Neuronal stem cell (in vitro differentiated cells): ENCODE measurements at regions not wholly inside any gene's neighbourhood (a gene's known extent, or its start where the extent isn't known, plus 50 kb on each side); places are given as distances from the start of the nearest gene placed in this dataset.

Experiments used
- DNase-seq: peaks from one replicate; pipeline ENCODE4 v3.0.0-alpha.2; 2013; ENCODE audit warnings: low spot score
- H2AFZ ChIP-seq: one replicate; pipeline ENCODE4 v1.6.1; 2013; ENCODE audit warnings: mild to moderate bottlenecking, low read length, inconsistent platforms
- H2AK5ac ChIP-seq: 2 replicates; pipeline ENCODE4 v1.6.1; 2013; ENCODE audit warnings: low read depth, mild to moderate bottlenecking, inconsistent platforms, low read length, moderate library complexity, mixed read lengths
- H2BK120ac ChIP-seq: 2 replicates; pipeline ENCODE4 v1.6.1; 2013; ENCODE audit warnings: low read depth, mild to moderate bottlenecking, inconsistent platforms, low read length, moderate library complexity, mixed read lengths
- H2BK12ac ChIP-seq: one replicate; pipeline ENCODE4 v1.6.1; 2013; ENCODE audit warnings: low read length, inconsistent platforms
- H2BK15ac ChIP-seq: 2 replicates; pipeline ENCODE4 v1.6.1; 2013; ENCODE audit warnings: mild to moderate bottlenecking, low read length, inconsistent platforms, mixed read lengths
- H2BK5ac ChIP-seq: one replicate; pipeline ENCODE4 v1.6.1; 2013; ENCODE audit warnings: inconsistent platforms, mild to moderate bottlenecking, low read length, moderate library complexity
- H3K14ac ChIP-seq: one replicate; pipeline ENCODE4 v1.6.1; 2013; ENCODE audit warnings: low read length, inconsistent platforms
- H3K18ac ChIP-seq: 2 replicates; pipeline ENCODE4 v1.6.1; 2013; ENCODE audit warnings: low read length, inconsistent platforms
- H3K23ac ChIP-seq: 2 replicates; pipeline ENCODE4 v1.6.1; 2013; ENCODE audit warnings: low read depth, mild to moderate bottlenecking, mixed read lengths, low read length, inconsistent platforms; ENCODE audit not compliant: poor library complexity
- H3K27ac ChIP-seq: replicated peaks from 3 replicates; pipeline ENCODE4 v1.5.1; 2013; ENCODE audit warnings: low read length, inconsistent platforms
- H3K27me3 ChIP-seq, 3 experiments: 2 replicates each; pipeline ENCODE4 v1.6.1; 2013; ENCODE audit warnings: low read length in 3 of 3, mild to moderate bottlenecking in 2 of 3, inconsistent platforms in 1 of 3, low read depth in 1 of 3, mixed read lengths in 1 of 3, moderate library complexity in 1 of 3; ENCODE audit not compliant: control insufficient read depth in 3 of 3, insufficient read depth in 3 of 3
- H3K36me3 ChIP-seq, 2 donors: replicated peaks in 1 of 2; 2 replicates each; pipeline ENCODE4 v1.6.1; 2013; ENCODE audit warnings: low read length in 2 of 2; ENCODE audit not compliant: control insufficient read depth in 2 of 2, insufficient read depth in 2 of 2
- H3K4ac ChIP-seq: 2 replicates; pipeline ENCODE4 v1.6.1; 2013; ENCODE audit warnings: inconsistent platforms, mild to moderate bottlenecking, low read length, moderate library complexity
- H3K4me1 ChIP-seq, 2 donors: 1 replicate in 1 of 2; 2 replicates in 1 of 2; pipeline ENCODE4 v1.6.1; 2013; ENCODE audit warnings: low read length in 2 of 2, low read depth in 1 of 2; ENCODE audit not compliant: control insufficient read depth in 2 of 2, insufficient read depth in 1 of 2
- H3K4me2 ChIP-seq: one replicate; pipeline ENCODE4 v1.6.1; 2013; ENCODE audit warnings: mild to moderate bottlenecking, low read length, inconsistent platforms; ENCODE audit not compliant: insufficient read depth, poor library complexity, severe bottlenecking
- H3K4me3 ChIP-seq, 2 donors: 2 replicates each; pipeline ENCODE4 v1.5.1; 2013; ENCODE audit warnings: low read length in 2 of 2, mild to moderate bottlenecking in 2 of 2, inconsistent platforms in 1 of 2, moderate library complexity in 1 of 2
- H3K79me1 ChIP-seq: one replicate; pipeline ENCODE4 v1.6.1; 2013; ENCODE audit warnings: low read depth, mild to moderate bottlenecking, inconsistent platforms, low read length, moderate library complexity
- H3K9ac ChIP-seq: one replicate; pipeline ENCODE4 v1.6.1; 2013; ENCODE audit warnings: mild to moderate bottlenecking, low read depth, low read length, inconsistent platforms; ENCODE audit not compliant: poor library complexity
- H3K9me3 ChIP-seq, 2 donors: replicated peaks in 1 of 2; 2 replicates each; pipeline versions ENCODE3 to v1.6.1; 2013; ENCODE audit warnings: low read length in 2 of 2, mild to moderate bottlenecking in 2 of 2, inconsistent platforms in 1 of 2, low read depth in 1 of 2, mixed read lengths in 1 of 2, moderate library complexity in 1 of 2; ENCODE audit not compliant: control insufficient read depth in 2 of 2, insufficient read depth in 1 of 2
- H4K8ac ChIP-seq: one replicate; pipeline ENCODE4 v1.6.1; 2013; ENCODE audit warnings: low read depth, mild to moderate bottlenecking, inconsistent platforms, low read length, moderate library complexity
- H4K91ac ChIP-seq: one replicate; pipeline ENCODE4 v1.6.1; 2013; ENCODE audit warnings: low read length, low read depth, mild to moderate bottlenecking, inconsistent platforms; ENCODE audit not compliant: poor library complexity
- WGBS, 2 donors: extraction: QIAGEN DNeasy Blood & Tissue Kit; methylation state at CpG; one replicate each; pipeline ENCODE4 v1.1.7; 2013; ENCODE audit warnings: missing lambda C conversion rate in 2 of 2, mixed read lengths in 1 of 2; ENCODE audit not compliant: insufficient read length in 2 of 2, insufficient replicate concordance in 1 of 2; ENCODE audit errors: extremely low coverage in 2 of 2; 5-methylcytosine and 5-hydroxymethylcytosine counted together

DNA sequence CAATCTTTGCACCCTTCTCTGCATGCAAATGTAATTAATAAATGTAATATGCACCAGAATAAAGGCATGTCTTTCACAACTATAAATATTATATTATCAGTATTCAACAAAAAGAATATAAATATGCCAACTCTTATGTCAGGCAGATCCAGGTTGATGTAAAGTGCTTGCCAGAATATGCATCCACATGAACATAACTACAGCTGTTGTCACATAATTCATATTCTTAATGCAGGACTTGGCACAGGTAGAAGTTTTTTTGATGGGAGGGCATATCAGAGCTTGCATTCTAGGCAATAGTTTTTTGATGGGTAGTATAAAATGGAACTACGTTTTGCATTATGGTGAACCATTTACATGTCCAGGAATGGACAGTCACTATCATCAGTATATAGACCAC is 544.3 kb downstream of the ZNF804A start:
- Histone ChIP-seq H2AK5ac (no peak overlapping the region), H3K9me3 (no peaks in the 10 kb centered on the region), H3K18ac (no peak overlapping the region), H4K91ac (no peak overlapping the region), H3K36me3 (no peaks in the 10 kb centered on the region), H3K27ac (no peak overlapping the region), H3K4me1 (no peaks in the 10 kb centered on the region), H3K23ac (no peak overlapping the region), H3K14ac (no peak overlapping the region), H2BK15ac (no peak overlapping the region), H2BK120ac (no peak overlapping the region), H3K4me2 (no peak overlapping the region), H3K27me3 (no peaks in the 10 kb centered on the region), H3K79me1 (no peaks in the 10 kb centered on the region), H4K8ac (no peak overlapping the region), H2AFZ (no peak overlapping the region), H3K4me3 (no peak overlapping the region), H3K4ac (no peak overlapping the region), H2BK5ac (no peak overlapping the region), H3K9ac (no peak overlapping the region), H2BK12ac (no peak overlapping the region)
- no CpG with 5 or more reads among the region's 1 CpG for WGBS, 2 donors
- DNase-seq = no peak

- H3K9ac ChIP-seq = no peak overlapping the region
- no peak overlapping the region for H3K4me3 ChIP-seq
- no peaks in the 10 kb centered on the region for H3K36me3 ChIP-seq
- no peaks in the 10 kb centered on the region for H3K4me1 ChIP-seq
- peak overlapping the region; percentile 84 for H3K4ac ChIP-seq
- no peak overlapping the region for H2BK5ac ChIP-seq
- no peaks in the 10 kb centered on the region for H3K27me3 ChIP-seq
- no peak overlapping the region for H2AFZ ChIP-seq
- no peak overlapping the region for H4K91ac ChIP-seq
- H3K23ac ChIP-seq = no peak overlapping the region
- H2BK120ac ChIP-seq = no peak overlapping the region
- no CpG with 5 or more reads among the region's 7 CpGs for WGBS, 2 donors
- H2BK15ac ChIP-seq = no peak overlapping the region
- no peak overlapping the region for H3K4me2 ChIP-seq
- no peak overlapping the region for H3K27ac ChIP-seq
- H2BK12ac ChIP-seq = no peak overlapping the region
- H3K9me3 ChIP-seq = no peaks in the 10 kb centered on the region
- H3K79me1 ChIP-seq = no peaks in the 10 kb centered on the region
- H3K14ac ChIP-seq = peak overlapping the region; percentile 82
- H2AK5ac ChIP-seq = no peak overlapping the region
- no peak overlapping the region for H4K8ac ChIP-seq
- DNase-seq = no peak
- H3K18ac ChIP-seq = peak overlapping the region; percentile 48
Measured at GRCh38 chr2:185144159-185144919, 546.0 kb downstream of the ZNF804A start.

- H3K9me3 ChIP-seq = no peaks in the 10 kb centered on the region
- H3K4me2 ChIP-seq = no peak overlapping the region
- WGBS, 2 donors = no CpG with 5 or more reads among the region's 11 CpGs
- no peaks in the 10 kb centered on the region for H3K4me1 ChIP-seq
- no peak overlapping the region for H2BK12ac ChIP-seq
- no peak for DNase-seq
- H2AK5ac ChIP-seq = no peak overlapping the region
- no peak overlapping the region for H3K14ac ChIP-seq
- no peak overlapping the region for H3K27ac ChIP-seq
- H2AFZ ChIP-seq = peak overlapping the region; percentile 14
- H2BK5ac ChIP-seq = no peak overlapping the region
- no peak overlapping the region for H3K4ac ChIP-seq
- H3K27me3 ChIP-seq = no peaks in the 10 kb centered on the region
- no peak overlapping the region for H3K23ac ChIP-seq
- H3K79me1 ChIP-seq = no peaks in the 10 kb centered on the region
- no peaks in the 10 kb centered on the region for H3K36me3 ChIP-seq
- H4K8ac ChIP-seq = no peak overlapping the region
- H2BK15ac ChIP-seq = no peak overlapping the region
- H4K91ac ChIP-seq = no peak overlapping the region
- H3K9ac ChIP-seq = no peak overlapping the region
- no peak overlapping the region for H3K4me3 ChIP-seq
- H2BK120ac ChIP-seq = no peak overlapping the region
- no peak overlapping the region for H3K18ac ChIP-seq
Measured at GRCh38 chr2:185145316-185146121, 547.2 kb downstream of the ZNF804A start.

DNA sequence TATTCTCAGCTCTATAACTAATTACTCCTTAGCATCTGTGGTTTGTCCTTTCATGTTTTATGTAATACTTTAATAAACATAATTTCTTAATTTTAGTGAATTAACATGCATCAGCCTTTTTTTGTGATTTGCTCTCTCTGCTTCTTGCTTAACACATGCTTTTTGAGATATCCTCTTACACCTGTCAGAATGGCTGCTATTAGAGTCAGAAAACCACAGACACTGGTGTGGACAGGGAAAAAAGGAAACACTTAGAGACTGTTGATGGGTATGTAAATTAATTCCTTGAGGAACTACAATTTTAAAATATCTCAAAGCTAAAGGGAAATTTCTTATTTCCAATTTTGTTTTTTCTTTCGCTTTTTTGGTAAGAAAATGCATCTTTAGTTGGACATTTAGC is 549.0 kb downstream of the ZNF804A start:
- Histone ChIP-seq H4K91ac (no peak overlapping the region), H3K9me3 (no peaks in the 10 kb centered on the region), H3K4ac (no peak overlapping the region), H3K14ac (no peak overlapping the region), H3K18ac (no peak overlapping the region), H3K79me1 (no peaks in the 10 kb centered on the region), H3K23ac (no peak overlapping the region), H3K36me3 (no peaks in the 10 kb centered on the region), H2BK120ac (no peak overlapping the region), H2AK5ac (no peak overlapping the region), H4K8ac (no peak overlapping the region), H2BK12ac (no peak overlapping the region), H3K4me3 (no peak overlapping the region), H3K9ac (no peak overlapping the region), H2AFZ (no peak overlapping the region), H3K27ac (no peak overlapping the region), H3K4me2 (no peak overlapping the region), H2BK5ac (no peak overlapping the region), H3K4me1 (no peaks in the 10 kb centered on the region), H2BK15ac (no peak overlapping the region), H3K27me3 (no peaks in the 10 kb centered on the region)
- DNase-seq = no peak
- WGBS, 2 donors = no CpG with 5 or more reads among the region's 1 CpG
